ENCODE measurements at regions not wholly inside any gene's neighbourhood (a gene's known extent, or its start where the extent isn't known, plus 50 kb on each side); places are given as distances from the start of the nearest gene placed in this dataset.

DNA sequence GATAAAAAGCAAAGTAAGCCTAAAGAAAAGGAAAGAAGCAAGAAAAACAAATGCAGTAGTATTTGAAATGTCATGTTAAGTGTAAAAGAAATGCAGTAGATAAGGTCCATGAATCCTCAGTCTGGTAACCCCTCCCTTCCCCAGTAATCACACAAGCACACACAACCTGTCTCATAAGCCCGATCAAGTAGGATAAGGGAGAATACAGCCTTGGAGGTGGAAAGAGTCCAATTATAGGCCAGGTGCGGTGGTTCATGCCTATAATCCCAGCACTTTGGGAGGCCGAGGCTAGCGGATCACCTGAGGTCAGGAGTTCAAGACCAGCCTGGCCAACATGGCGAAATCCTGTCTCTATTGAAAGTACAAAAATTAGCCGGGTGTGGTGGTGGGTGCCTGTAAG lies 117.9 kb downstream of the GADD45G start:
- TF ChIP-seq, protein P1, sequence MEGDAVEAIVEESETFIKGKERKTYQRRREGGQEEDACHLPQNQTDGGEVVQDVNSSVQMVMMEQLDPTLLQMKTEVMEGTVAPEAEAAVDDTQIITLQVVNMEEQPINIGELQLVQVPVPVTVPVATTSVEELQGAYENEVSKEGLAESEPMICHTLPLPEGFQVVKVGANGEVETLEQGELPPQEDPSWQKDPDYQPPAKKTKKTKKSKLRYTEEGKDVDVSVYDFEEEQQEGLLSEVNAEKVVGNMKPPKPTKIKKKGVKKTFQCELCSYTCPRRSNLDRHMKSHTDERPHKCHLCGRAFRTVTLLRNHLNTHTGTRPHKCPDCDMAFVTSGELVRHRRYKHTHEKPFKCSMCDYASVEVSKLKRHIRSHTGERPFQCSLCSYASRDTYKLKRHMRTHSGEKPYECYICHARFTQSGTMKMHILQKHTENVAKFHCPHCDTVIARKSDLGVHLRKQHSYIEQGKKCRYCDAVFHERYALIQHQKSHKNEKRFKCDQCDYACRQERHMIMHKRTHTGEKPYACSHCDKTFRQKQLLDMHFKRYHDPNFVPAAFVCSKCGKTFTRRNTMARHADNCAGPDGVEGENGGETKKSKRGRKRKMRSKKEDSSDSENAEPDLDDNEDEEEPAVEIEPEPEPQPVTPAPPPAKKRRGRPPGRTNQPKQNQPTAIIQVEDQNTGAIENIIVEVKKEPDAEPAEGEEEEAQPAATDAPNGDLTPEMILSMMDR (IDR thresholded peaks at IDR 0.05), result no peak
- TF ChIP-seq EP300 (IDR thresholded peaks at IDR 0.05; ENCODE audit: borderline replicate concordance in 1 of 2, low read depth in 1 of 2, low read length in 1 of 2), result no peak
- TF ChIP-seq EZH2phosphoT487 (IDR thresholded peaks at IDR 0.05; ENCODE audit: borderline replicate concordance, low read depth), result no peak
- TF ChIP-seq FOXM1 (IDR thresholded peaks at IDR 0.05; ENCODE audit: low read depth), result no peak
- TF ChIP-seq GABPA (IDR thresholded peaks at IDR 0.05; ENCODE audit: low read depth), result no peak
- TF ChIP-seq RXRA (IDR thresholded peaks at IDR 0.05; ENCODE audit: borderline replicate concordance, low read depth), result no peak
- no peak for TF ChIP-seq POLR2AphosphoS5 (IDR thresholded peaks at IDR 0.05; ENCODE audit: low read depth, low read length)
- TF ChIP-seq NRF1 (IDR thresholded peaks at IDR 0.05; ENCODE audit: low read depth, low read length), result no peak
- TF ChIP-seq CHD2 (IDR thresholded peaks at IDR 0.05; ENCODE audit: low read length, partially characterized antibody), result no peak
- no peak for TF ChIP-seq NFIC (IDR thresholded peaks at IDR 0.05; ENCODE audit: borderline replicate concordance)
- TF ChIP-seq YY1 (IDR thresholded peaks at IDR 0.05; ENCODE audit: low read depth), result no peak
- no peak for TF ChIP-seq FOSL2 (IDR thresholded peaks at IDR 0.05; ENCODE audit: borderline replicate concordance, low read depth)
- TF ChIP-seq, protein P2, sequence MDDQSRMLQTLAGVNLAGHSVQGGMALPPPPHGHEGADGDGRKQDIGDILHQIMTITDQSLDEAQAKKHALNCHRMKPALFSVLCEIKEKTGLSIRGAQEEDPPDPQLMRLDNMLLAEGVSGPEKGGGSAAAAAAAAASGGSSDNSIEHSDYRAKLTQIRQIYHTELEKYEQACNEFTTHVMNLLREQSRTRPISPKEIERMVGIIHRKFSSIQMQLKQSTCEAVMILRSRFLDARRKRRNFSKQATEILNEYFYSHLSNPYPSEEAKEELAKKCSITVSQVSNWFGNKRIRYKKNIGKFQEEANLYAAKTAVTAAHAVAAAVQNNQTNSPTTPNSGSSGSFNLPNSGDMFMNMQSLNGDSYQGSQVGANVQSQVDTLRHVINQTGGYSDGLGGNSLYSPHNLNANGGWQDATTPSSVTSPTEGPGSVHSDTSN (IDR thresholded peaks at IDR 0.05), result no peak

Data from SK-N-SH (cell line).